ENCODE measurements at regions not wholly inside any gene's neighbourhood (a gene's known extent, or its start where the extent isn't known, plus 50 kb on each side); places are given as distances from the start of the nearest gene placed in this dataset.
A peak's percentile ranks its signal among the peaks of the same experiment; 100 is the strongest.

DNA sequence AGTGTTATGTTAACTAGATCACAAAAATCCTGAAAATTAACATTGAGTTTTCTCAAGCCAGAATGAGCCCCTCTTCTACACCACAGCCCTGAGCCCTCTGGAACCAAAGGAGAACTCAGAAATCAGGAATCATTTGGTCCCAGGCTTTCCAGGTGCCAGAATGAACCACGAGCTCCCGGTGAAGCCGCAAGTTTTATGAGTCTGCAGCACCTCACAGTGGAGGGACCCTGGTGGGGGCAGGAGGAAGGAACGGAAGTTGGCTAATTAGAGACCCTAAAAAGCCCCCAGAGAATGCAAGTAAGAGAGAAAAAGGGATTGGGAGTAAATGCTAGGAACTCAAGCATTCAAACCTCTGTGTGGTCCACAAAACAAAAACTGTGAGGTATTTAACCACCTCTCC, 52.9 kb upstream of the BCL2L14 start:
- no peaks in the 10 kb centered on the region for H3K27me3 Mint-ChIP-seq
- H3K4me1 Mint-ChIP-seq (ENCODE audit: low read depth) = peaks cover 33% of the 10 kb centered on the region
- H3K4me3 Mint-ChIP-seq = no peak overlapping the region

DNA sequence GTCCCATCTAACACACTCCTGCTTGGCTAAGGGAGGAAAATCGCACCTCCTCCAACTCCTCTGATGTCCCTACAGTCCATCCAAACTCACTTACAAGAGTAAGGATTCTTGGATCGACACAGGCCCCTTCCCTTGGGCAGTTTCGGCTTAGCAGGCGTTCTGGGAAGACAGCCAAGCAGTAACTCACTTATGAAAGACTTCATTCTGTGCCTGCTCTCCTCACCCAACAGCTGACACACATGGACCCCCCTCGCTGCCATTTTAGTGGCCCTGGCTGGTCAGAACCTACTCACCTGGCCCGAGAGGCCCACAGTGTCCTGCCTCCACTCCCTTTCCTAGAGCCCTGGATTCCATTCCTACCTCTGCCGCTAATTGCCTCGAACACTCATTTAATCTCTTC, 52.3 kb upstream of the BCL2L14 start:
- H3K4me3 Mint-ChIP-seq = no peak overlapping the region
- peak overlapping the region; percentile 11 for H3K27ac Mint-ChIP-seq
- no peaks in the 10 kb centered on the region for H3K36me3 Mint-ChIP-seq
- no peaks in the 10 kb centered on the region for H3K9me3 Mint-ChIP-seq (ENCODE audit: low read depth)
- peaks cover 31% of the 10 kb centered on the region for H3K4me1 Mint-ChIP-seq (ENCODE audit: low read depth)
- H3K27me3 Mint-ChIP-seq = no peaks in the 10 kb centered on the region

More for the DNA sequence above, 52.9 kb upstream of the BCL2L14 start:
- Mint-ChIP-seq H3K27ac (peak overlapping the region; percentile 46), H3K36me3 (no peaks in the 10 kb centered on the region), H3K9me3 (ENCODE audit: low read depth) (no peaks in the 10 kb centered on the region)

DNA sequence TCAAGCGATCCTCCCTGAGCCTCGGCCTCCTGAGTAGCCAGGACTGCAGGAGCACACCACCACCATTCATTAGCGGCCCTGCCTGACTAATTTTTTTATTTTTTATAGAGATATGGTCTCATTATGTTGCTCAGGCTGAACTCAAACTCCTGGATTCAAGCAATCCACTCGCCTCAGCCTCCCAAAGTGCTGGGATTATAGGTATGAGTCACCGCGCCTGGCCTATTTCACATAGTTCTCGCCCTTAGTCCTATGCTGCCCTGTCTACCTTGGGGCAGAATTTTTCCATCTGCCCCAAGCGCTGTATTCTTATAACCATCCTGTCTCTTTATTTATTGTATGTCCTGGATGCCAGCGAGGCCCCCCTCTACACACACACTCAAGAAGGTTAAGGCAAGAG, 50.9 kb upstream of the BCL2L14 start:
- Mint-ChIP-seq H3K9me3 (ENCODE audit: low read depth) (no peaks in the 10 kb centered on the region), H3K27ac (no peak overlapping the region), H3K4me3 (no peak overlapping the region), H3K36me3 (no peaks in the 10 kb centered on the region), H3K4me1 (ENCODE audit: low read depth) (peaks cover 33% of the 10 kb centered on the region), H3K27me3 (no peaks in the 10 kb centered on the region)

DNA sequence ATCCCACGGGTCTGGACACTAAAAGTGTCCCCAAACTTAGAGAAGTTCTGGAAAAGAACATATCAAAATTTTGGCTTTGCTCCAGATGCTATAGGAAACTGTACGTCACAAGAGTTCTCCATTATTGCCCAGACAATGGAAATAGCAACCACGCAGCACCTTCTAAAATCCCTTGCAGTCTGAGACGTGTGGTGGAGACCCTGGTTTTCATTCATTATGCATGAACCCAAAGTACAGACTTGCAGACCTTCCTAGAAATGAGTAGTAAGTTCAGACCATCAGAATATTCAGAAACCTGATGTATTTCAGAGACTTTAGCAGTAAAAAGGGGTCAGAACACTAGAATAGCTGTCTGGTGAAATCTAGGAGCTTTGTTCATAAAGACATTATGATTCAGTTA, 50.0 kb upstream of the BCL2L14 start:
- no peaks in the 10 kb centered on the region for H3K27me3 Mint-ChIP-seq
- H3K36me3 Mint-ChIP-seq = no peaks in the 10 kb centered on the region
- H3K27ac Mint-ChIP-seq = no peak overlapping the region
- H3K4me1 Mint-ChIP-seq (ENCODE audit: low read depth) = peaks cover 29% of the 10 kb centered on the region
- H3K4me3 Mint-ChIP-seq = no peak overlapping the region
- no peaks in the 10 kb centered on the region for H3K9me3 Mint-ChIP-seq (ENCODE audit: low read depth)

Data from activated naive CD8-positive, alpha-beta T cell (primary cell).